HG03139 (cell line): ENCODE measurements at regions not wholly inside any gene's neighbourhood (a gene's known extent, or its start where the extent isn't known, plus 50 kb on each side); places are given as distances from the start of the nearest gene placed in this dataset.

ENCODE experiments used
- ATAC-seq: cut with Tn5 transposase; IDR thresholded peaks from one replicate; pipeline ENCODE4 v1.9.1; 2021; ENCODE audit not compliant: unreplicated experiment

DNA sequence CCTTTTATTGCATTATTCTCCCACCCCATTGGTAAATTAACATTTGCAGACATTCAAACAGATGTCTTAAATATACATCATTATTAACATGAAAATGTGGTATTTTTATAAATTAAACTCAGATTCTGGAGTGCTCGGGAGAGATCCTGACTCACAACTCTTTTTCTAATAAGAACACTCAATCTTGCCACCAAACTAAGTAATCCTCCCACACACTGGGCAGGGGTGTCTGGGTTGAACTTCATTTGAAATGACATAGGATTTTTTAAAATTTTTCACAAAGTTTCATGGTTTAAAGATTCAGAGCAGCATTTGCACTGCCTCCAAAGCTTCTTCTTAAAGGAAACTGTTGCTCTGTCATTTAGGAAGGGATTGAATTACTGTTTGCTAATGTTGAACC, 754.3 kb downstream of the MECOM start:
- no peak for ATAC-seq

DNA sequence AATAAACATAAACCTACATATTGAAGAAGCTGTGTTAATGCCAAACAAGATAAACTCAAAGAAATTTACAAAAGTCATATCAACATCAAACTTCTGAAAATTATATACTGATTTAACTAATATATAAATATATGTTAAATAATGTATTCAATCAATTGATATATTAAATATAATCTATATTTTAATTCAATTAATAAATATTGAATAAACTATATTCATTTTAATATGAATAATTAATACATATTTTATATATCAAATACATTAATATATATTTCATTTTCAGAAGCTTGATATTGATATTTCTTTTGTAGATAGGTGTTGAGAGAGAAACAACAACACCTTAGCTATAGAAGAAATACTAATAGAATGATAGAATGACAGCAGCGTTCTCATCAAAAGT, 768.1 kb downstream of the MECOM start:
- no peak for ATAC-seq

- no peak for ATAC-seq
These were observed 769.3 kb downstream of the MECOM start for GRCh38 chr3:168894214-168894613.

DNA sequence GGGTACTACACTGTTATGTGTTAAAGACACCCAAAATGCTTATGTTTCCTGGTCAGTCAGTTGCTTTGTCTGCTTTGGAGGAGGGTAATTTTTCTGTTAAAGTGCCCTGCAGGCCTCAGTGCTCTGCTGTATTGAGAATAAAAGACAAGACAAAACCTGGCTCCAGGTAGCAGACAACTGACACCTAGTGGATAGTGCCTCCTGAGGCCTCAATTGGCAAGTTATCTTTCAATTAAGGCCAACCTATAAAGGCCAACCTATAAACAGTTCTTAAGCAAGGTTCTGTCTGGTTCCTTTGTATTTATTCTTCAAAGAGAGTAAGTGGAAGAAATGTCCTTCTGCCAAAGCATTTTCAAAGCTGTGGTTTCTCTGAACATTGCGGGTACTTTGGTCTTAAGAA, 773.8 kb downstream of the MECOM start:
- ATAC-seq: no peak

DNA sequence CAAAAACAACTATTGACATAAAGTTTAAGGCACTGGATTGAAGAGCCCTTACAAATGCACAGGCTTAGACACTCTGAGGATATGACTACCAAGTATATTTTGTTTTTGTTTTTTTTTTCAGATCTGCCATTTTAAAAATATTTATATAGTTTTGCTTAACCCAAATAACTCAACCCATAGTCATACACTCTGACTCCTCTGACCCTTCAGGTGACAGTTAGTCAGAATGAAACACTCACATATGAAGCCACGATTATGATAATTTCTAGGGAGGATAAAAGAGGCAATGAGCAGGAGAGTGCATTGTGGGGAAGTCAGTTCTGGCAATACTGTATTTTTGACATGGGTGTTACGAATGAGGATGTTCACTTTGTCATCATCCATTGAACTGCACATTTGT, 774.7 kb downstream of the MECOM start:
- no peak for ATAC-seq

GRCh38 chr3:168885028-168885427, 778.5 kb downstream of the MECOM start:
- no peak for ATAC-seq

DNA sequence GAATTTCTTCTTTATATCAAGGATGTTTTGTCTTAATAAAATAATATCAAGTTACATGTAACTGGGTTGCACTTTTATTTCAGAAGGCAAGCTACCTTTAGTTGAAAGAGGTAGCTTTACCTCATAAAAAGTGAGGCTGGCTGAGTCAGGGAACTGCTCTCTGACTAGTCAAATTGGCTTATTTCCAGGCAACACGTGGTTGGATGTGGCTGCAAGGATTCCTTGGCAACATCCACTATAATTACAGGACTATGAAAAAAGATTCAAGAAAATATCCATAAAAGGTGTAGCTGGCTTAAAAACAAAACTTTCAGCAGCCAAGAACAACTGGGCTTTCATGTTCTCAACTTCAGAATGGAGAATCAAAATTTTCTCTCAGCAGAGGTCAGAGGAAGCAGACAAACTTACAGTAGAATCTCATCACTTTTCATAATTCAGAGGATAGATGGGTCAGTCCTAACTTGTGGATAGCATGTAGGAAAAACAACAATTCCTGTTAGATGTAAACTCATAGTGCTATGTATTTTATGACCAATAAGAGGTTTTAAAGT, 779.1 kb downstream of the MECOM start:
- no peak for ATAC-seq

DNA sequence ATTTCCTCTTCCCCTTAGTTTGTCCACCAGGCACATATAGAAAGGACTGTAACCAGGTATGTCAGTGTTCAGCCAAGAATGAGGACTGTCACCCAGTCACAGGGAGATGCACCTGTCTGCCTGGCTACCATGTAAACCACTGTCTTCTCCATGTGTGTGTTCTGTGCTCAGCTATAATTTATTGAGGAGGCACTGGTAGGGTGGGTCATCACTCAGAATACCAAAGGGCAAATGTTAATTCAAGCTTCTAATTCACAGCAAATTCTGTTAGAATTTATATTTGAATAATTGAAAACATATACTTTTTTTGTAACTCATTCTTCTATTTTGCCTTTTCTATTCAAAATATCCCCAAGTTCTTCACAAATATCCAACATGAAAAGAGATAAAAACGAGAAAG, 780.4 kb downstream of the MECOM start:
- ATAC-seq: no peak

DNA sequence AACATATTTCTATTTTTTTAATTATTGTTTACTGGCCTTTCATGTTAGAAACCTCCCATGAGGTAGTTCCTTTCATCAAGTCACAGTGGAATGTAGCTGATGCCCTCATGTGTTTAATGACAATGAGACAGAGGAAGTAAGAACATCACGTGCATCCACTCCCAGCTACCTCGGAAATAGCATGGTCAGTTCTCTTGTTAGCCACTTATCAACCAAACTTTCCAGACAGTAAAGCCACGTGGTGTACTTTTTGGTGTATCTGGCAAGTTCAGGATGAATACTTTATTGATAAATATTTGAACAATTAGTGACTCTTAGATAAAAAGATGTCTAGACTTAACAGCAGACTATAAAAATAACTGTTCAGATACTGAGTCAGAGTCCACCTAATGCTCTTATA, 781.7 kb downstream of the MECOM start:
- no peak for ATAC-seq

DNA sequence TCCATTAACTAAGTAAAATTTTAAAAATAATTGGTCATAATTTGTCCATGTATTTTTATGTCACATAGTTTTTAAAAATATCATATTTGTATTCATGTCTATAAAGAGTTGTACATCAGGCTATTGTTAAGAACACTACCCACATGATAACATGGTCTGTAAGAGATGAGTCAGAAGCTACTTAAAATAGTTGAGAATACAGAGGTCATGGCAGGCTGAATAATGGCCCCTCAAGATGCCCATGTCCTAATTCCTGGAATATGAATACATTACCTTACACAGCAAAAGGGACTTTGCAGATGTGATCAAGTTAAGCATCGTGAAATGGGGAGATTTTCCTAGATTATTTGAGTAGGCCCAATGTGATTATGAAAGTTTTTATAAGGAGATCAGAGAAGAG, 782.9 kb upstream of the GOLIM4 start:
- no peak for ATAC-seq

GRCh38 chr3:168877899-168878298, 782.2 kb upstream of the GOLIM4 start:
- no peak for ATAC-seq

- ATAC-seq: no peak
These were observed 780.8 kb upstream of the GOLIM4 start for GRCh38 chr3:168876346-168877035.

DNA sequence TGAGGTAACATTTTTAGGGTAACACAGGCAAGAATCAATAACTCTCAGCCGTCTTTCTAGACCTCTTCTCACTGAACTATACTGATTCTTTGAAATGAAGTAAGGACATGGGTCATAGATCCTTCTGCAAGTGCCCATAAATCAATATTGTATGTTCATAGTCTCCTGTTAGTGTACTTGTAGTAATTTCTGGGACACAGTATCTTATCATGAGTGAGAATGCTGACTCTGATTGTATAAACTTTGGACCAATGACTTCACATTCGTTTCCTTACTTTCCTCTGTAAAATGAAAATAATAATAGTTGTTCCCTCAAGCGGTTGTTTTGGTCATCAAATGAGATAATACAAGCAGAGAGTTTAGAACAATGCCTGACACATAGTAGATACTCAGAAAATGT, 777.1 kb upstream of the GOLIM4 start:
- no peak for ATAC-seq

DNA sequence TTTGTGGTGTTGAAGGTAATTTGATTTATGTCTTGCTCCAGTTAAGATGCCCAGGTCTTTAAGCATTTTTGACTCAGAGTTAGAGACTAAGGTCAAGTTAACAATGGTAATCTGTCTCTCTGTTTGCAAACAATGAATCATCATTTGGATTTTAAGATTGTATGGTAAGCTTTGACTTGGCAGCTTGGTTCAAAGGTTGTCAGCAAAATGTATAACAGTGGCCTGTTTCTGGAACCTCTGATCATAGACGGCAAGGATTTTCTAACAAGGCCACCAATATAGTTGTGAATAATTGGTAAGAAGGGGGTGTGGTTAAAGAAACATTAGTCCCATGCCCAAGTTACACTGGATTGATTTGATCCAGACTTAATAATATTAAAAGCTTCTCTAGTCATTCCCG, 775.2 kb upstream of the GOLIM4 start:
- ATAC-seq: no peak

- no peak for ATAC-seq
These were observed 769.4 kb upstream of the GOLIM4 start for GRCh38 chr3:168865022-168865551.

GRCh38 chr3:168864107-168865021, 768.6 kb upstream of the GOLIM4 start:
- ATAC-seq: no peak

DNA sequence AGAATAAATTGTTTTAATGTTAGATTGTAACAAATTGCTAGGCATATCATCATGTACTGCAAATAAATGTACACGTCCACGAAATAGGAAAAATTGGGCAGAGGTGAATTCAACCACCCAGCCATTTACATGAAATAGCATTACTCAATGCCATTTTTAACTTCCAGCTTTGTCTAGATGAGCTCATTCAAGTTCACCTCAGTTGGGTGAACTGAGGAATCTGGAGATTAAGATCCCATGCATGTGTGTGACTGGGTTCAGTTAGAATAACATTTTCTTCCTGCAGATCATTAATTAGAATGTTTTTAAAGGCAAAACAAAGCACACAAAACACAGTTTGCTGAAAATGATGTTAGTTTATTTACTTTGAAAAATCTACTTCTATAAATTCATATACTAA, 767.8 kb upstream of the GOLIM4 start:
- ATAC-seq: no peak

DNA sequence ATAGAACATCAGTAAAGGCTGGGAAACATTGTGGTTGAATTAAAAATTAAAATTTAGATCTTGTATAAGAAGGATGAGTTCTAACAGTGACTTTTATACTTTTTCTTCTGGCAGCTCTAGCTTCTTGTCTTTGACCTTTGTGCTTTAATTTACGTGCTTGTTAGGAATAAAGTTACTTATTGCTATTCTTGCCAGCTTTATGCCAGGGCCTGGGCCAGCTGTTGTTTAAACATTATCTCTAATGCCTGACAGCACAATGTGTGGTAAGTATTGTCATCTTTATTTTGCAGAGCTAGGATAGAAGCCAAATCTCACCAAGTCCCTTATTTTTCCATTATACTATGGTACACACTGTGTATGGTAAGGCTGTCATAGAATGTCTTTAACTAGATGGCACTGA, 766.7 kb upstream of the GOLIM4 start:
- no peak for ATAC-seq

GRCh38 chr3:168860592-168860991, 764.9 kb upstream of the GOLIM4 start:
- no peak for ATAC-seq

DNA sequence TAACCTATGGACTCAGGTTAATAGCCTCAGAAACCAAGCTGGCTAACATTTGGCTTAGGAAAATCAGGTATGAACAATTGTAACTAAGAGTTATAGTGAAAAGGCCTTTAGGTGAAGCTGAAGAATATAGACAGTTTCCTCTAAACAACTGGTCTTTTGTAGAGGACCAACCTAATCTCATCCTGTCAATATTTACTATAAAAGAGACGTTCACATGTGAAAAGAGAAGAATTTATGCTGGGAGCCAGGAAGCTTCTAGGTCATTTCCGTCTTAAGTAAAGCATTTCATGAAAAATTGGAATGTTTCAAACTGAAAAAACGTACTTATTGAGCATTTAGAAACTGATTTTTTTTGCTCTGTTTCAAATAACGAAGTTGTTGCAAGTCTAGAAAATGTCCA, 764.3 kb upstream of the GOLIM4 start:
- ATAC-seq: no peak

GRCh38 chr3:168859574-168859973, 763.9 kb upstream of the GOLIM4 start:
- no peak for ATAC-seq

DNA sequence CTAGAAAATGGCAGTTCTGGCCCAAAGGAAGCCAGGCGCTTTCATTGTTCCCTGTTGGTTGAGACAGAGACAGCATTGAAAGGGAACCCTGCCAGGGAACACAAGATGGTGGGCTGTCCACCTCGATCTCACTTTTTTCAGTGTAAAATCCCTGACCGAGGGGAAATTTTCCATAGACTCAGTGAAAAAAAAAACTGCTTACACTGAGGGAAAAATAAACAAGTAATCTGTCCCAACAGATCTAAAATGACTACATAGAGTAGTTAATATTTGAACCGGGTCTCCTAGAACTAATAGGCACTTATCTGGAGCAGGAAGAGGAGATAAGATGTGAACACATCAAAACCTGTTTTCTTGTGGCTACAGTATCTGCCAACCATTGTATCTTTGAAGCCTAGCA, 763.4 kb upstream of the GOLIM4 start:
- no peak for ATAC-seq
